ENCODE measurements at regions not wholly inside any gene's neighbourhood (a gene's known extent, or its start where the extent isn't known, plus 50 kb on each side); places are given as distances from the start of the nearest gene placed in this dataset.

DNA sequence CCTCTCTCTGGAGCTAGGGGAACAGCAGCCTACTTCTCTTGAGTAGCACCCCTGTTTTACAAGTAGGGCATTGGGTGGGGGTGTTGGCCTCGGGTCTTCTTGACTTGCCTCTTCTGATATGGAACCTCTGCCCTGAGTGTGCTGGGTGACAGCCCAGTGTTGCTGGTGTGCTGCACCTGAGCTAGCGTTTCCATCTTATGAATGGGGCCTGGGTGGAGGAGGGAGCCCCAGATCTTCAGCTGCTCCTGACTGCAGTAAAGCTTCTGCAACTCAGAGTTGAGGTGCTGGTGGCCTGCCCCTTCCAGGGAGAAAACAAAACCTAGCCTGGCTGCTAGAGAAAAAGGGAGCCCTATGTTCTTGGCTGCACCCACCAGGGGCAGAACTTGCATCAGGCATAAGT is 202.5 kb upstream of the SHH start:
- DNase-seq (ENCODE audit: low spot score), result no peak
- no peaks in the 10 kb centered on the region for H3K4me1 ChIP-seq (ENCODE audit: control insufficient read depth in 4 of 4, insufficient read depth in 4 of 4, low read length in 3 of 4)
- no peak overlapping the region for H3K27ac ChIP-seq (ENCODE audit: low read depth in 1 of 2, low read length in 2 of 2)
- 90% methylated on average over 2 of the region's 2 CpGs for WGBS
- H3K4me3 ChIP-seq (ENCODE audit: low read depth in 1 of 3, low read length in 3 of 3), result no peak overlapping the region
- TF ChIP-seq CTCF (IDR thresholded peaks at IDR 0.05; ENCODE audit: low read depth, low read length, missing input control), result no peak
- TF ChIP-seq, protein P1, sequence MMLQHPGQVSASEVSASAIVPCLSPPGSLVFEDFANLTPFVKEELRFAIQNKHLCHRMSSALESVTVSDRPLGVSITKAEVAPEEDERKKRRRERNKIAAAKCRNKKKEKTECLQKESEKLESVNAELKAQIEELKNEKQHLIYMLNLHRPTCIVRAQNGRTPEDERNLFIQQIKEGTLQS (IDR thresholded peaks at IDR 0.05), result no peak
- H3K9ac ChIP-seq (ENCODE audit: low read depth in 1 of 2, low read length in 2 of 2), result no peak overlapping the region
- H3K36me3 ChIP-seq (ENCODE audit: control insufficient read depth in 4 of 4, insufficient read depth in 3 of 4, low read depth in 1 of 4, low read length in 3 of 4), result no peaks in the 10 kb centered on the region
- no peaks in the 10 kb centered on the region for H3K9me3 ChIP-seq (ENCODE audit: control insufficient read depth in 4 of 4, low read length in 3 of 4)
- no peaks in the 10 kb centered on the region for H3K27me3 ChIP-seq (ENCODE audit: control insufficient read depth in 4 of 4, insufficient read depth in 4 of 4, low read length in 3 of 4)

- no peak for DNase-seq (ENCODE audit: low spot score)
- H3K27ac ChIP-seq (ENCODE audit: low read depth in 1 of 2, low read length in 2 of 2), result no peak overlapping the region
- no peaks in the 10 kb centered on the region for H3K27me3 ChIP-seq (ENCODE audit: control insufficient read depth in 4 of 4, insufficient read depth in 4 of 4, low read length in 3 of 4)
- H3K9ac ChIP-seq (ENCODE audit: low read depth in 1 of 2, low read length in 2 of 2), result no peak overlapping the region
- H3K4me3 ChIP-seq (ENCODE audit: low read depth in 1 of 3, low read length in 3 of 3), result no peak overlapping the region
- H3K36me3 ChIP-seq (ENCODE audit: control insufficient read depth in 4 of 4, insufficient read depth in 3 of 4, low read depth in 1 of 4, low read length in 3 of 4), result no peaks in the 10 kb centered on the region
- H3K4me1 ChIP-seq (ENCODE audit: control insufficient read depth in 4 of 4, insufficient read depth in 4 of 4, low read length in 3 of 4), result no peaks in the 10 kb centered on the region
- no peaks in the 10 kb centered on the region for H3K9me3 ChIP-seq (ENCODE audit: control insufficient read depth in 4 of 4, low read length in 3 of 4)
- no peak for TF ChIP-seq CTCF (IDR thresholded peaks at IDR 0.05; ENCODE audit: low read depth, low read length, missing input control)
- TF ChIP-seq, protein P2, sequence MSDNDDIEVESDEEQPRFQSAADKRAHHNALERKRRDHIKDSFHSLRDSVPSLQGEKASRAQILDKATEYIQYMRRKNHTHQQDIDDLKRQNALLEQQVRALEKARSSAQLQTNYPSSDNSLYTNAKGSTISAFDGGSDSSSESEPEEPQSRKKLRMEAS (IDR thresholded peaks at IDR 0.05), result no peak
- TF ChIP-seq ZBTB33 (IDR thresholded peaks at IDR 0.05), result no peak
- TF ChIP-seq, protein P3, sequence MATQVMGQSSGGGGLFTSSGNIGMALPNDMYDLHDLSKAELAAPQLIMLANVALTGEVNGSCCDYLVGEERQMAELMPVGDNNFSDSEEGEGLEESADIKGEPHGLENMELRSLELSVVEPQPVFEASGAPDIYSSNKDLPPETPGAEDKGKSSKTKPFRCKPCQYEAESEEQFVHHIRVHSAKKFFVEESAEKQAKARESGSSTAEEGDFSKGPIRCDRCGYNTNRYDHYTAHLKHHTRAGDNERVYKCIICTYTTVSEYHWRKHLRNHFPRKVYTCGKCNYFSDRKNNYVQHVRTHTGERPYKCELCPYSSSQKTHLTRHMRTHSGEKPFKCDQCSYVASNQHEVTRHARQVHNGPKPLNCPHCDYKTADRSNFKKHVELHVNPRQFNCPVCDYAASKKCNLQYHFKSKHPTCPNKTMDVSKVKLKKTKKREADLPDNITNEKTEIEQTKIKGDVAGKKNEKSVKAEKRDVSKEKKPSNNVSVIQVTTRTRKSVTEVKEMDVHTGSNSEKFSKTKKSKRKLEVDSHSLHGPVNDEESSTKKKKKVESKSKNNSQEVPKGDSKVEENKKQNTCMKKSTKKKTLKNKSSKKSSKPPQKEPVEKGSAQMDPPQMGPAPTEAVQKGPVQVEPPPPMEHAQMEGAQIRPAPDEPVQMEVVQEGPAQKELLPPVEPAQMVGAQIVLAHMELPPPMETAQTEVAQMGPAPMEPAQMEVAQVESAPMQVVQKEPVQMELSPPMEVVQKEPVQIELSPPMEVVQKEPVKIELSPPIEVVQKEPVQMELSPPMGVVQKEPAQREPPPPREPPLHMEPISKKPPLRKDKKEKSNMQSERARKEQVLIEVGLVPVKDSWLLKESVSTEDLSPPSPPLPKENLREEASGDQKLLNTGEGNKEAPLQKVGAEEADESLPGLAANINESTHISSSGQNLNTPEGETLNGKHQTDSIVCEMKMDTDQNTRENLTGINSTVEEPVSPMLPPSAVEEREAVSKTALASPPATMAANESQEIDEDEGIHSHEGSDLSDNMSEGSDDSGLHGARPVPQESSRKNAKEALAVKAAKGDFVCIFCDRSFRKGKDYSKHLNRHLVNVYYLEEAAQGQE (IDR thresholded peaks at IDR 0.05), result no peak
- TF ChIP-seq FOXA2 (IDR thresholded peaks at IDR 0.05), result no peak
- no peak for TF ChIP-seq HNF4A (conservative IDR thresholded peaks at IDR 0.05)
- TF ChIP-seq YY1 (IDR thresholded peaks at IDR 0.05), result no peak
- no peak for TF ChIP-seq EGR1 (IDR thresholded peaks at IDR 0.05; ENCODE audit: low read depth in 2 of 2)
Measured at GRCh38 chr7:156014201-156014600, 201.9 kb upstream of the SHH start.
